HCT116 (cell line): ENCODE measurements at regions not wholly inside any gene's neighbourhood (a gene's known extent, or its start where the extent isn't known, plus 50 kb on each side); places are given as distances from the start of the nearest gene placed in this dataset.

Source experiments
- ATAC-seq: fragments of 200-7000 bp; cut with Tn5 transposase; 2 replicates; pipeline ENCODE4 v1.9.1; 2020; ENCODE audit warnings: mild to moderate bottlenecking, moderate library complexity
- BruUV-seq: library from RNA; stranded (reverse); fragments of 400-500 nt; replicated peaks from 2 replicates; lab custom pipeline; 2021; lab: Mats Ljungman, UMichigan
- CTCF ChIA-PET: fragments of 300-600 bp; sonication (Branson Sonifier 250); formaldehyde crosslinking; loops from one replicate; lab custom pipeline; 2021; ENCODE audit warnings: antibody characterized with exemption; lab: Charles Lee
- POLR2A ChIA-PET: fragments of 300-600, 350-600 bp; sonication (Branson Sonifier 250); formaldehyde crosslinking; loops from one replicate; lab custom pipeline; 2021; ENCODE audit warnings: antibody characterized with exemption; lab: Charles Lee
- RAD21 ChIA-PET, 2 experiments: fragments of 300-600 bp; sonication (Branson Sonifier 250); formaldehyde crosslinking; loops; one replicate each; lab custom pipeline; 2023; ENCODE audit warnings: low total read pairs in 2 of 2; ENCODE audit not compliant: uncharacterized antibody in 2 of 2, unreplicated experiment in 2 of 2, low non-redundant PET in 1 of 2; lab: Charles Lee
- DNase-seq: peaks from one replicate; pipeline ENCODE4 v3.0.0-alpha.2; 2010; ENCODE audit warnings: low read depth, low spot score
- H2AFZ ChIP-seq: fragments of 200-600 bp; shearing (Covaris generic), sonication (generic); 2 replicates; pipeline ENCODE4 v1.6.1; 2017; ENCODE audit warnings: low read depth, mixed run types, mixed read lengths, antibody characterized with exemption, low read length; ENCODE audit not compliant: poor library complexity, severe bottlenecking
- H3K27ac ChIP-seq: 2 replicates; pipeline ENCODE4 v1.5.1; 2012; ENCODE audit warnings: low read depth, low read length
- H3K27me3 ChIP-seq: fragments of 200-600 bp; sonication (generic); 2 replicates; pipeline ENCODE4 v1.6.1; 2016; ENCODE audit warnings: mixed run types, low read length, mixed read lengths; ENCODE audit not compliant: insufficient read depth
- H3K36me3 ChIP-seq, 2 experiments: fragments of 200-500 bp in 1 of 2; fragments of 200-600 bp in 1 of 2; sonication (Bioruptor generic) in 1 of 2; sonication (generic) in 1 of 2; 2 replicates each; pipeline versions ENCODE4 v1.5.1 to v1.6.1; 2014 to 2016; ENCODE audit warnings: low read length in 2 of 2, inconsistent platforms in 1 of 2, mixed read lengths in 1 of 2, mixed run types in 1 of 2; ENCODE audit not compliant: insufficient read depth in 2 of 2, control insufficient read depth in 1 of 2
- H3K4me1 ChIP-seq, 2 experiments: fragments of 200-600 bp in 1 of 2; sonication (generic) in 1 of 2; 2 replicates each; pipeline versions ENCODE4 v1.5.1 to v1.6.1; 2012 to 2017; ENCODE audit warnings: low read length in 2 of 2, inconsistent platforms in 1 of 2, mild to moderate bottlenecking in 1 of 2, mixed read lengths in 1 of 2, mixed run types in 1 of 2, moderate library complexity in 1 of 2; ENCODE audit not compliant: insufficient read depth in 2 of 2, control insufficient read depth in 1 of 2
- H3K4me2 ChIP-seq: fragments of 200-600 bp; sonication (generic); 2 replicates; pipeline ENCODE4 v1.6.1; 2017; ENCODE audit warnings: mixed run types, low read length, mixed read lengths
- H3K4me3 ChIP-seq, 2 experiments: fragments of 200-600 bp in 1 of 2; sonication (generic) in 1 of 2; replicated peaks in 1 of 2; 2 replicates each; pipeline ENCODE4 v1.5.1; 2011 to 2016; ENCODE audit warnings: low read length in 2 of 2, control low read depth in 1 of 2, low read depth in 1 of 2, mild to moderate bottlenecking in 1 of 2, mixed read lengths in 1 of 2, mixed run types in 1 of 2
- H3K79me2 ChIP-seq: fragments of 200-600 bp; sonication (generic); 2 replicates; pipeline ENCODE4 v1.6.1; 2017; ENCODE audit warnings: mild to moderate bottlenecking, mixed run types, low read length, moderate library complexity, mixed read lengths; ENCODE audit not compliant: insufficient read depth
- H3K9ac ChIP-seq: fragments of 200-600 bp; sonication (generic); 2 replicates; pipeline ENCODE4 v1.6.1; 2016; ENCODE audit warnings: low read length, mixed read lengths
- H3K9me2 ChIP-seq: fragments of 200-600 bp; sonication (generic), shearing (Covaris generic); 2 replicates; pipeline ENCODE4 v1.6.1; 2017; ENCODE audit warnings: mixed run types, mild to moderate bottlenecking, moderate library complexity; ENCODE audit not compliant: insufficient read depth
- H3K9me3 ChIP-seq, 2 experiments: fragments of 200-500 bp in 1 of 2; fragments of 200-600 bp in 1 of 2; sonication (Bioruptor generic) in 1 of 2; sonication (generic) in 1 of 2; 2 replicates each; pipeline ENCODE4 v1.6.1; 2014 to 2017; ENCODE audit warnings: low read length in 2 of 2, mixed read lengths in 2 of 2, inconsistent platforms in 1 of 2, low read depth in 1 of 2, mild to moderate bottlenecking in 1 of 2, mixed run types in 1 of 2, moderate library complexity in 1 of 2; ENCODE audit not compliant: control insufficient read depth in 1 of 2, insufficient read depth in 1 of 2
- H4K20me1 ChIP-seq: fragments of 200-600 bp; sonication (generic), shearing (Covaris generic); 2 replicates; pipeline ENCODE4 v1.6.1; 2017; ENCODE audit warnings: mixed run types, mild to moderate bottlenecking, moderate library complexity; ENCODE audit not compliant: insufficient read depth
- CBX3 ChIP-seq: IDR thresholded peaks from 2 replicates; pipeline ENCODE4 v1.6.1; 2012; ENCODE audit warnings: low read depth
- ELF1 ChIP-seq: IDR thresholded peaks from 2 replicates; pipeline ENCODE4 v1.6.1; 2012; ENCODE audit warnings: low read depth, borderline replicate concordance
- EZH2 ChIP-seq: fragments of 200-600 bp; sonication (generic); IDR thresholded peaks from 2 replicates; pipeline ENCODE4 v1.6.1; 2017; ENCODE audit warnings: antibody characterized with exemption, mixed run types
- EZH2phosphoT487 ChIP-seq: fragments of 200-600 bp; IDR thresholded peaks from 2 replicates; pipeline ENCODE4 v1.6.1; 2018; ENCODE audit warnings: antibody characterized with exemption, borderline replicate concordance
- FOSL1 ChIP-seq: IDR thresholded peaks from 2 replicates; pipeline ENCODE4 v1.6.1; 2012; ENCODE audit warnings: low read depth
- JUND ChIP-seq: IDR thresholded peaks from 2 replicates; pipeline ENCODE4 v1.6.1; 2012
- POLR2AphosphoS5 ChIP-seq: IDR thresholded peaks from 2 replicates; pipeline ENCODE4 v1.6.1; 2011; ENCODE audit warnings: mild to moderate bottlenecking, low read depth, low read length, moderate library complexity
- REST ChIP-seq: IDR thresholded peaks from 2 replicates; pipeline ENCODE4 v1.6.1; 2012; ENCODE audit warnings: low read depth
- SIN3A ChIP-seq: IDR thresholded peaks from 2 replicates; pipeline ENCODE4 v1.6.1; 2012; ENCODE audit warnings: low read depth
- SP1 ChIP-seq: IDR thresholded peaks from 2 replicates; pipeline ENCODE4 v1.6.1; 2012; ENCODE audit warnings: low read depth
- YY1 ChIP-seq: IDR thresholded peaks from 2 replicates; pipeline ENCODE4 v1.6.1; 2011; ENCODE audit warnings: low read length, low read depth, moderate library complexity, mild to moderate bottlenecking; ENCODE audit not compliant: insufficient replicate concordance; ENCODE audit errors: extremely low read depth
- ZFX ChIP-seq: fragments of 450-650 bp; IDR thresholded peaks from 2 replicates; pipeline ENCODE4 v1.6.1; 2017
- ZNF274 ChIP-seq: fragments of 200-500 bp; sonication (Bioruptor generic); IDR thresholded peaks from 2 replicates; pipeline ENCODE4 v1.6.1; 2014; ENCODE audit warnings: mild to moderate bottlenecking, low read depth, low read length, inconsistent platforms
- intact Hi-C: fragments of 100-400 bp; cut with micrococcal nuclease; formaldehyde crosslinking; loops from 2 replicates; pipeline ENCODE4 v1.10.0; 2022
- TF ChIP-seq, protein P1 (sequence below), 3 experiments: fragments of 200-600 bp in 1 of 3; sonication (generic) in 1 of 3; IDR thresholded peaks in 2 of 3; conservative IDR thresholded peaks in 1 of 3; 2 replicates each; pipeline ENCODE4 v1.5.1; 2012 to 2017; ENCODE audit warnings: low read depth in 2 of 3, low read length in 2 of 3, antibody characterized with exemption in 1 of 3, borderline replicate concordance in 1 of 3, control low read depth in 1 of 3, mild to moderate bottlenecking in 1 of 3, mixed read lengths in 1 of 3, mixed run types in 1 of 3, moderate library complexity in 1 of 3; ENCODE audit not compliant: insufficient read depth in 1 of 3
- TF ChIP-seq, protein P2 (sequence below): IDR thresholded peaks from 2 replicates; pipeline ENCODE4 v1.6.1; 2012

DNA sequence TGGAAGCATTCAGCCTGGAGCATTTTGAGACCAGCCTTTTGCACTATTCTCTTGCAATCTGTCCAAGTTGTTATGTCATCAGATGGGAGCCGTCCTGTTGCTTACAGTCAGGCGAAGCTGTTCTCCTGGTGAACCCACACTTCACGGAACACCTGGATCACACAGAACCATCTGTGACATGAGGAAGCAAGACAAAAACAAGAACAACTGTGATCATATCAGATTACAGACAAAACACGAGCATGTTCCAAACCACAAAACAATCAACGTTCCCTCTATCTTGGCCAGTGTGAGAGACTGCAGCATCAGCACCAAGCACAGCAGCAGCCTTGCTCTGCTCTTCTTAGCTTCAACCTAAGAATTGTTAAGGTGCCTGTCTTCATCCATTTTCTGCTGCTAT, 180.5 kb upstream of the SFSWAP start:
- CTCF ChIA-PET, result no interaction called here
- intact Hi-C loops, result no loop called here
- peaks cover 18% of the 10 kb centered on the region; the same call in 1 of the 2 replicates for H3K27me3 ChIP-seq
- DNase-seq (no peak), ATAC-seq (no peak)
- H3K36me3 ChIP-seq, result no peaks in the 10 kb centered on the region
- H3K27ac ChIP-seq, result no peak overlapping the region
- TF ChIP-seq SIN3A (no peak), POLR2AphosphoS5 (no peak), EZH2 (no peak), ZNF274 (no peak)
- TF ChIP-seq, protein P1, sequence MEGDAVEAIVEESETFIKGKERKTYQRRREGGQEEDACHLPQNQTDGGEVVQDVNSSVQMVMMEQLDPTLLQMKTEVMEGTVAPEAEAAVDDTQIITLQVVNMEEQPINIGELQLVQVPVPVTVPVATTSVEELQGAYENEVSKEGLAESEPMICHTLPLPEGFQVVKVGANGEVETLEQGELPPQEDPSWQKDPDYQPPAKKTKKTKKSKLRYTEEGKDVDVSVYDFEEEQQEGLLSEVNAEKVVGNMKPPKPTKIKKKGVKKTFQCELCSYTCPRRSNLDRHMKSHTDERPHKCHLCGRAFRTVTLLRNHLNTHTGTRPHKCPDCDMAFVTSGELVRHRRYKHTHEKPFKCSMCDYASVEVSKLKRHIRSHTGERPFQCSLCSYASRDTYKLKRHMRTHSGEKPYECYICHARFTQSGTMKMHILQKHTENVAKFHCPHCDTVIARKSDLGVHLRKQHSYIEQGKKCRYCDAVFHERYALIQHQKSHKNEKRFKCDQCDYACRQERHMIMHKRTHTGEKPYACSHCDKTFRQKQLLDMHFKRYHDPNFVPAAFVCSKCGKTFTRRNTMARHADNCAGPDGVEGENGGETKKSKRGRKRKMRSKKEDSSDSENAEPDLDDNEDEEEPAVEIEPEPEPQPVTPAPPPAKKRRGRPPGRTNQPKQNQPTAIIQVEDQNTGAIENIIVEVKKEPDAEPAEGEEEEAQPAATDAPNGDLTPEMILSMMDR (IDR thresholded peaks at IDR 0.05 in 2 of 3, conservative IDR thresholded peaks at IDR 0.05 in 1 of 3; ENCODE audit: borderline replicate concordance in 1 of 3, insufficient read depth in 1 of 3, low read depth in 2 of 3, low read length in 2 of 3), result no peak
- H3K9ac ChIP-seq, result no peak overlapping the region
- H2AFZ ChIP-seq, result no peak overlapping the region
- H3K4me3 ChIP-seq, result no peak overlapping the region
- POLR2A ChIA-PET, result no interaction called here
- no peaks in the 10 kb centered on the region for H3K4me1 ChIP-seq
- no peak overlapping the region for H3K4me2 ChIP-seq
- no peaks in the 10 kb centered on the region for H3K9me2 ChIP-seq
- BruUV-seq, result no TSS peak
- RAD21 ChIA-PET, result no interaction called here
- H3K9me3 ChIP-seq, result no peaks in the 10 kb centered on the region
- H4K20me1 ChIP-seq, result no peaks in the 10 kb centered on the region
- no peaks in the 10 kb centered on the region for H3K79me2 ChIP-seq

DNA sequence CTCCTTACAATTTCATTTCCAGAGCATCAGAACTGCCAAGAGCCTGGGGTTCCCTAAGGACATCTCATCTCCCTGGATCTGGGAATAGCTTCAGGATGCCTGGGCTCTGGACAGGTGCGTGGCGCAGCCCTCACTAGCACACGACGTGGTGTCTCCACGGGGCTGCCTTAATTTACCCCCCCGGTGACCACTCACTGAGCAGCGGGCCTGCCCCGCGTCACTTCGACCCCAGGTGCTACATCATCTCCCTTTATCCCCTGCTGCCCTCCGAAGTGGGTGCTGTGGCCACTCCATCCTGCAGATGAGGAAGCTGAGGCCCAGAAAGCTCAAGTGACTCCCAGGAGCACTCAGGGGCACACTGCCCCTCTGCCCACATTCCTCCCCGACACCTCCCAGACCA, 177.8 kb upstream of the SFSWAP start:
- no peak for DNase-seq
- ATAC-seq, result no peak
- peaks cover 14% of the 10 kb centered on the region; the same call in 1 of the 2 replicates for H3K27me3 ChIP-seq
- no peak overlapping the region for H3K9ac ChIP-seq
- no peak overlapping the region for H2AFZ ChIP-seq
- no peaks in the 10 kb centered on the region for H3K9me3 ChIP-seq
- H3K4me2 ChIP-seq, result no peak overlapping the region
- H3K27ac ChIP-seq, result no peak overlapping the region
- RAD21 ChIA-PET, result no interaction called here
- no peaks in the 10 kb centered on the region for H4K20me1 ChIP-seq
- no peaks in the 10 kb centered on the region for H3K9me2 ChIP-seq
- no TSS peak for BruUV-seq
- H3K4me3 ChIP-seq, result no peak overlapping the region
- H3K4me1 ChIP-seq, result no peaks in the 10 kb centered on the region
- no peaks in the 10 kb centered on the region for H3K36me3 ChIP-seq
- CTCF ChIA-PET, result no interaction called here
- POLR2A ChIA-PET, result no interaction called here
- no peaks in the 10 kb centered on the region for H3K79me2 ChIP-seq
- intact Hi-C loops, result no loop called here
- TF ChIP-seq POLR2AphosphoS5, result no peak
- TF ChIP-seq SIN3A, result no peak
- no peak for TF ChIP-seq CBX3
- TF ChIP-seq ZFX, result no peak
- TF ChIP-seq, protein P2, sequence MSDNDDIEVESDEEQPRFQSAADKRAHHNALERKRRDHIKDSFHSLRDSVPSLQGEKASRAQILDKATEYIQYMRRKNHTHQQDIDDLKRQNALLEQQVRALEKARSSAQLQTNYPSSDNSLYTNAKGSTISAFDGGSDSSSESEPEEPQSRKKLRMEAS, result no peak
- no peak for TF ChIP-seq FOSL1
- no peak for TF ChIP-seq EZH2
- no peak for TF ChIP-seq YY1
- TF ChIP-seq REST, result no peak
- TF ChIP-seq SP1, result no peak
- TF ChIP-seq ELF1, result no peak
- no peak for TF ChIP-seq EZH2phosphoT487
- TF ChIP-seq JUND, result no peak
